Cardiac muscle cell (in vitro differentiated cells and primary cell): ENCODE measurements at regions not wholly inside any gene's neighbourhood (a gene's known extent, or its start where the extent isn't known, plus 50 kb on each side); places are given as distances from the start of the nearest gene placed in this dataset.

Source experiments
- DNase-seq, 2 donors: peaks; one replicate each; pipeline versions ENCODE4 v3.0.0 to v3.0.0-alpha.2; 2010 to 2017; ENCODE audit warnings: low read depth in 1 of 2, low spot score in 1 of 2
- H3K27ac ChIP-seq: fragments of 200-600 bp; sonication (generic); 2 replicates; pipeline ENCODE4 v1.5.1; 2016
- H3K27me3 ChIP-seq: fragments of 200-600 bp; sonication (generic); 2 replicates; pipeline ENCODE4 v1.6.0; 2016; ENCODE audit warnings: control low read depth
- H3K36me3 ChIP-seq: fragments of 200-600 bp; sonication (generic); 2 replicates; pipeline ENCODE4 v1.5.1; 2016; ENCODE audit warnings: control low read depth
- H3K4me1 ChIP-seq: fragments of 200-600 bp; sonication (generic); 2 replicates; pipeline ENCODE4 v1.8.1; 2017; ENCODE audit warnings: low read depth, mild to moderate bottlenecking, mixed run types
- H3K4me3 ChIP-seq: fragments of 200-600 bp; sonication (generic); 2 replicates; pipeline ENCODE4 v1.5.1; 2016; ENCODE audit warnings: mild to moderate bottlenecking
- H3K9me3 ChIP-seq: fragments of 200-600 bp; sonication (generic); 2 replicates; pipeline ENCODE4 v1.5.1; 2017; ENCODE audit warnings: low read depth, mild to moderate bottlenecking, control low read depth
- TF ChIP-seq, protein P1 (sequence below): IDR thresholded peaks from 2 replicates; pipeline ENCODE4 v1.5.1; 2012; ENCODE audit warnings: low read depth, mild to moderate bottlenecking, low read length

DNA sequence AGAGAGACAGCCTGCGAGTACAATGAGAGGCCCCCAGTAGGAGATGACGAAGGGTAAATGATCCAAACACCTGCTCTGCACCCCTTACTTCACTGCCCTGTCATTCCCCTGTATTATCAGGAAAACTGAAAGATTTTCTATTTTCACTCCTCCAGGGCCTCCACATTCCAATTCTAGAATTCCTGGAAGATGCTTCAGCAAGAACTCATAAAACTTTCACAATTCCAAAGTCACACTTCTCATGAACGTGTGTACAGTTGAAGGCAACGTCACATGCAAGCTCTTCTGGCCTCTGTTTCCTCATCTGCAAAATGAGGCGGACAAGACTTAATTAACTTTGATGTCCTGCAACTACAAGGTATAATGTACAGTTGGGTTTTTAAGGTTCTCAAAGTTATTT, 62.8 kb upstream of the SPATA12 start:
- Histone ChIP-seq H3K4me3 (no peak overlapping the region), H3K9me3 (no peaks in the 10 kb centered on the region), H3K27me3 (no peaks in the 10 kb centered on the region), H3K36me3 (no peaks in the 10 kb centered on the region), H3K4me1 (no peaks in the 10 kb centered on the region), H3K27ac (no peak overlapping the region)
- peak in 1 of 2 donors; percentile 64 for DNase-seq
- TF ChIP-seq, protein P1, sequence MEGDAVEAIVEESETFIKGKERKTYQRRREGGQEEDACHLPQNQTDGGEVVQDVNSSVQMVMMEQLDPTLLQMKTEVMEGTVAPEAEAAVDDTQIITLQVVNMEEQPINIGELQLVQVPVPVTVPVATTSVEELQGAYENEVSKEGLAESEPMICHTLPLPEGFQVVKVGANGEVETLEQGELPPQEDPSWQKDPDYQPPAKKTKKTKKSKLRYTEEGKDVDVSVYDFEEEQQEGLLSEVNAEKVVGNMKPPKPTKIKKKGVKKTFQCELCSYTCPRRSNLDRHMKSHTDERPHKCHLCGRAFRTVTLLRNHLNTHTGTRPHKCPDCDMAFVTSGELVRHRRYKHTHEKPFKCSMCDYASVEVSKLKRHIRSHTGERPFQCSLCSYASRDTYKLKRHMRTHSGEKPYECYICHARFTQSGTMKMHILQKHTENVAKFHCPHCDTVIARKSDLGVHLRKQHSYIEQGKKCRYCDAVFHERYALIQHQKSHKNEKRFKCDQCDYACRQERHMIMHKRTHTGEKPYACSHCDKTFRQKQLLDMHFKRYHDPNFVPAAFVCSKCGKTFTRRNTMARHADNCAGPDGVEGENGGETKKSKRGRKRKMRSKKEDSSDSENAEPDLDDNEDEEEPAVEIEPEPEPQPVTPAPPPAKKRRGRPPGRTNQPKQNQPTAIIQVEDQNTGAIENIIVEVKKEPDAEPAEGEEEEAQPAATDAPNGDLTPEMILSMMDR, result no peak

DNA sequence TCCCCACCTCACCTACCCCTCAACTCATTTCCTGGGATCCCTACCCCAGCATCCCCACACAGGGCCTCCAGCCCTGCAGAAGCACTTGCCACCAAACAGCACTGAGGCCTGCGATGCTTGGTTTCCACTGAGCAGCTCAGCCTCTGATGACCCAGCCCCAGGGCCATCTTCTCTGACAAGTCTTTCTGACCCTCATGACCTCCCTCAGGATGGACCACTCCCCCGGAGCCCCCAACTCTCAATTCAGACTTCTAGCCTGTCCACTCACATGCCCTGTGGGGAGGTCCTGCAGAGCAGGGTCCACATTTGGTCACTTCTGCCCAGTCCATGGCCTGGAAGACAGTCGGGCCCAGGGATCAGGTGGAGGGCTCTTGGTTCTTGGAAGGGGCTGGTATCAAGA, 63.4 kb upstream of the SPATA12 start:
- H3K4me3 ChIP-seq, result no peak overlapping the region
- H3K9me3 ChIP-seq, result no peaks in the 10 kb centered on the region
- H3K27ac ChIP-seq, result no peak overlapping the region
- H3K27me3 ChIP-seq, result no peaks in the 10 kb centered on the region
- DNase-seq, result no peak
- H3K4me1 ChIP-seq, result no peaks in the 10 kb centered on the region
- TF ChIP-seq, protein P1, result no peak
- no peaks in the 10 kb centered on the region for H3K36me3 ChIP-seq

DNA sequence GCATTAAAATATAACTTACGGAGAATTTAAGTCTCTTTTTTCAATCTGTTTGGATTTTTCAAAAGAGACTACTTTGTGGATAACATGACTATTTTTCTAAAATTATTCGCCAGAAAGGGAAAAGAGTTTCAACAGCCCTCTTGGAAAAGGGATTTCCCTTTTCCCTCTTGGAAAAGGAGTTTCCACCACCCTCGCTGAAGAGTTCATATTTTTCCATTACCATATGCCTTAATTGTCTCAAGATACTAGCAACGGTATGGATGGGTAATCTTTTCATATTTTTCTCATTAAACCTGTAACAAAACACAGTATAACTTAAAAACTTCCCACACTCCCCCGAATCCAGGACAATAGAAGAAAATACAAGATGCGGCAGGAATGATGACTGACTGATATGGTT, 66.1 kb upstream of the SPATA12 start:
- Histone ChIP-seq H3K36me3 (no peaks in the 10 kb centered on the region), H3K4me1 (no peaks in the 10 kb centered on the region), H3K9me3 (no peaks in the 10 kb centered on the region), H3K4me3 (no peak overlapping the region), H3K27me3 (peaks cover 17% of the 10 kb centered on the region), H3K27ac (no peak overlapping the region)
- TF ChIP-seq, protein P1, result no peak
- DNase-seq, result no peak

DNA sequence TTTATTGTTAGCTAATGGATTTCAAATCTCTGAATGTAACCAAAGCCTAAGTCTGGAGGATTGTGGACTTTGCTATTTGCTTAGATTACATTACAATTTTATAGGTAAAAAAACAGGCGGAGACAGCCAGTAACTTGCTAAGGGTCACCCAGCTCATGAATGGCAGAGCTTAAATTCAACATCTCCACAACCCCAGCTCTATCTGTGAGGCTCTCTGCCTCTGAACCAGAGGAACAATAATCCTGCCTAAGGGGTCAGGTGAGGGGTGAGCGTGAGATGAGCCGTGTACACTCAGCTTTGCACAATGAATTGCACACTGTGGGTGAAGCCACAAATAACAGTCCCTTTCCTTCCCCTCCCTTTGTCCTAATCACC, 69.8 kb upstream of the SPATA12 start:
- Histone ChIP-seq H3K4me1 (no peaks in the 10 kb centered on the region), H3K27ac (no peak overlapping the region), H3K27me3 (peaks cover 20% of the 10 kb centered on the region), H3K9me3 (no peaks in the 10 kb centered on the region), H3K36me3 (no peaks in the 10 kb centered on the region), H3K4me3 (no peak overlapping the region)
- TF ChIP-seq, protein P1, result no peak
- DNase-seq, result no peak

DNA sequence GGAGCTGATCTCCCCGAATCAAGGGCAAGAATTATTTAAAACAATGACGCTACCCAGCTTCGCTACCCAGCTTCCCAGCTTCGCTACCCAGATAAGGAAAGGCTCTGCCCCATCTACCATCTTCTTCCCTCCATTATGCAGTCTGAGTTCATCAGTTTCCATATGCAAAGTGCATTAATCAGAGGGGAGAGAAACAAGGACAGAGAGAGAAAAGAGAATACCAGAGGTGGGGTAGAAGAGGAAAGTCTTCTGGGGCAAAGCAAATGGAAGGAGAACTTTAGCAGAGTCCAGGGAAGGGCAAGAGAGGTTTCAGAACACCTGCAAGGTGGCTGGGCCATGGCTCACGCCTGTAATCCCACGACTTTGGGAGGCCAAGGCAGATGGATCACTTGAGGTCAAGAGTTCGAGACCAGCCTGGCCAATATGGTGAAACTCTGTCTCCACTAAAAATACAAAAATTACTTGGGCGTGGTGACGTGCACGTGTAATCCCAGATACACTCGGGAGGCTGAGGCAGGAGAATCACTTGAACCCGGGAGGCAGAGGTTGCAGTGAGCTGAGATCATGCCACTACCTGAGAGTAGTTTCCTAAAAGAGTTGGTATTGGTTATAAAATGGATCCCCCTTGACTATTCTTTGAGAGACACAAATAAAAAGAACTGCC, 70.4 kb upstream of the SPATA12 start:
- Histone ChIP-seq H3K27me3 (peaks cover 20% of the 10 kb centered on the region), H3K4me3 (no peak overlapping the region), H3K9me3 (no peaks in the 10 kb centered on the region), H3K36me3 (no peaks in the 10 kb centered on the region), H3K27ac (no peak overlapping the region), H3K4me1 (no peaks in the 10 kb centered on the region)
- no peak for DNase-seq
- TF ChIP-seq, protein P1, result no peak
